ENCODE measurements at regions not wholly inside any gene's neighbourhood (a gene's known extent, or its start where the extent isn't known, plus 50 kb on each side); places are given as distances from the start of the nearest gene placed in this dataset.
"Not testable (repeated sequence)": the region's sequence is repeated elsewhere in the genome, so short reads cannot be mapped to it uniquely, and the experiment has no call there.

GRCh38 chr2:184413221-184413620, 185.1 kb upstream of the ZNF804A start:
- TF ChIP-seq EP300 (IDR thresholded peaks at IDR 0.05): no peak
- TF ChIP-seq POLR2A (IDR thresholded peaks at IDR 0.05; ENCODE audit: low read depth): no peak
- no peak for TF ChIP-seq CTCF (IDR thresholded peaks at IDR 0.05)
- TF ChIP-seq POLR2AphosphoS5 (IDR thresholded peaks at IDR 0.05): no peak
- Histone ChIP-seq H3K27ac (replicated peaks in 1 of 4) (no peak overlapping the region), H3K4me1 (no peaks in the 10 kb centered on the region), H3K9me3 (no peaks in the 10 kb centered on the region), H3K36me3 (no peaks in the 10 kb centered on the region), H3K4me3 (no peak overlapping the region), H3K27me3 (no peaks in the 10 kb centered on the region)
- intact Hi-C loops (cut with DNase I): no loop called here
- 84% methylated on average over 2 of the region's 2 CpGs for WGBS
- no peak for DNase-seq (ENCODE audit: extremely low spot score)

GRCh38 chr2:184413671-184414229, 184.6 kb upstream of the ZNF804A start:
- no peak for TF ChIP-seq POLR2A (IDR thresholded peaks at IDR 0.05; ENCODE audit: low read depth)
- no peak for TF ChIP-seq EP300 (IDR thresholded peaks at IDR 0.05)
- TF ChIP-seq POLR2AphosphoS5 (IDR thresholded peaks at IDR 0.05): no peak
- TF ChIP-seq CTCF (IDR thresholded peaks at IDR 0.05): no peak
- intact Hi-C loops (cut with DNase I): no loop called here
- Histone ChIP-seq H3K4me3 (no peak overlapping the region), H3K36me3 (no peaks in the 10 kb centered on the region), H3K27me3 (no peaks in the 10 kb centered on the region), H3K9me3 (no peaks in the 10 kb centered on the region), H3K27ac (replicated peaks in 1 of 4) (no peak overlapping the region), H3K4me1 (no peaks in the 10 kb centered on the region)
- DNase-seq (ENCODE audit: extremely low spot score): no peak
- 45% methylated on average over 1 of the region's 1 CpG for WGBS

DNA sequence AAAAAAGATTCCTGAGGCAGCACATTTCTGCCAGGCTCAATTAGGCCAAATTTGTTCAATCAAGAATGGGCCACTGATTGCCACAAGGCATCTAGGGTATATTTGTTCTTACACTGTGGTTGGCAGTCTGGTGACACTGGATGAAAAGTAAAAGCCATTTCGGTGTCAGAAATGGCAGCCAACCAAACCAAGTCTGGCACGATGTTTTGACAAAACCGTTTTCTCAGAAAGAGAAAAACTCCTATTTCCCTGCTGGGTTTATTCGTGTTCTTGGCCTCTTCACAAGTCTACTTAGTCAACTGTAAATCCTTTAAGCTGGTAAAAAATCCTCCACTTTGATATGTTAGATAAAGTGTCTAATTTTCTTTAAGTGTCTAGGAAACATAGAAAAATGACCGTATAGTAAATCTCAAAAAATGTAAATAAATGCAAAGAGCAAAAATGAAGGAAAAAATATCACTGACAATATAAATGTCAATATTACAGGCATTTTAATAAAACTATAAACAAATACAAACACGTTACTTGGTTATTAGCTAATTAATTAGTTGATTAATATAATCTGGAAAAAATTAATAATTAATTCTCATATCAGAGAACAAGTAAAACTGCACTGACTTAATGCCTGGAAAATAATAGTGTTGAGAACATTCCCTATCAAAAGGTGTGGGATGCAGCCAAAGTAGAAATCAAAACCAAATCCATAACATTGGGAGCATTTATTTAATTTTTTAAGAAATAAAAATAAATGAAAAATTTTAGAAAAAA, 182.0 kb upstream of the ZNF804A start:
- no peak for TF ChIP-seq POLR2AphosphoS5 (IDR thresholded peaks at IDR 0.05)
- no peak for TF ChIP-seq EP300 (IDR thresholded peaks at IDR 0.05)
- intact Hi-C loops (cut with DNase I): no loop called here
- Histone ChIP-seq H3K27ac (replicated peaks in 1 of 4) (no peak overlapping the region), H3K4me3 (no peak overlapping the region), H3K36me3 (no peaks in the 10 kb centered on the region), H3K9me3 (no peaks in the 10 kb centered on the region), H3K4me1 (no peaks in the 10 kb centered on the region), H3K27me3 (no peaks in the 10 kb centered on the region)
- DNase-seq (ENCODE audit: extremely low spot score): no peak
- WGBS: 77% methylated on average over 6 of the region's 6 CpGs

GRCh38 chr2:184419744-184420143, 178.6 kb upstream of the ZNF804A start:
- Histone ChIP-seq H3K9me3 (no peaks in the 10 kb centered on the region), H3K27ac (replicated peaks in 1 of 4) (no peak overlapping the region), H3K27me3 (no peaks in the 10 kb centered on the region), H3K4me1 (no peaks in the 10 kb centered on the region), H3K4me3 (no peak overlapping the region), H3K36me3 (no peaks in the 10 kb centered on the region)
- DNase-seq (ENCODE audit: extremely low spot score): no peak
- whole genome bisulfite sequencing: 82% methylated on average over 2 of the region's 2 CpGs
- TF ChIP-seq POLR2A (IDR thresholded peaks at IDR 0.05; ENCODE audit: low read depth) (no peak), CTCF (IDR thresholded peaks at IDR 0.05) (no peak), EP300 (IDR thresholded peaks at IDR 0.05) (no peak), POLR2AphosphoS5 (IDR thresholded peaks at IDR 0.05) (no peak)
- intact Hi-C loops (cut with DNase I): no loop called here

DNA sequence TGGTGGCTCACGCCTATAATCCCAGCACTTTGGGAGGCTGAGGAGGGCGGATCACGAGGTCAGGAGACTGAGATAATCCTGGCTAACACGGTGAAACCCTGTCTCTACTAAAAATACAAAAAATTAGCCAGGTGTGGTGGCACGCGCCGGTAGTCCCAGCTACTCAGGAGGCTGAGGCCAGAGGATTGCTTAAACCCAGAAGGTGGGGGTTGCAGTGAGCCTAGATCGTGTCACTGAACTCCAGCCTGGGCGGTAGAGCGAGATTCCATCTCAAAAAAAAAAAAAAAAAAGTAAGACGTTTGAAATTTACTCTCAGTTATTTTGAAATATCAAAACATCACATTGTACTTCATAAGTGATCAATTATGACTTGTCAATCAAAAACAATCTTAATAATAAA, 176.9 kb upstream of the ZNF804A start:
- DNase-seq (ENCODE audit: extremely low spot score); H3K27me3 ChIP-seq; H3K4me3 ChIP-seq; intact Hi-C loops (cut with DNase I); H3K9me3 ChIP-seq; H3K36me3 ChIP-seq; H3K27ac ChIP-seq (replicated peaks in 1 of 4); H3K4me1 ChIP-seq: not testable (repeated sequence)
- 93% methylated on average over 11 of the region's 11 CpGs for WGBS

GRCh38 chr2:184425083-184425482, 173.2 kb upstream of the ZNF804A start:
- intact Hi-C loops (cut with DNase I): no loop called here
- Histone ChIP-seq H3K9me3 (no peaks in the 10 kb centered on the region), H3K4me3 (no peak overlapping the region), H3K27me3 (no peaks in the 10 kb centered on the region), H3K27ac (replicated peaks in 1 of 4) (no peak overlapping the region), H3K4me1 (no peaks in the 10 kb centered on the region), H3K36me3 (no peaks in the 10 kb centered on the region)
- TF ChIP-seq POLR2A (IDR thresholded peaks at IDR 0.05; ENCODE audit: low read depth): no peak
- no peak for TF ChIP-seq POLR2AphosphoS5 (IDR thresholded peaks at IDR 0.05)
- TF ChIP-seq EP300 (IDR thresholded peaks at IDR 0.05): no peak
- TF ChIP-seq CTCF (IDR thresholded peaks at IDR 0.05): no peak
- no peak for DNase-seq (ENCODE audit: extremely low spot score)
- WGBS: 74% methylated on average over 2 of the region's 2 CpGs

Measured in esophagus muscularis mucosa (tissue), 4 donors.